Gastroesophageal sphincter (tissue), 4 donors: ENCODE measurements at regions not wholly inside any gene's neighbourhood (a gene's known extent, or its start where the extent isn't known, plus 50 kb on each side); places are given as distances from the start of the nearest gene placed in this dataset.

ENCODE experiments used
- ATAC-seq: fragments of 150-250 bp; one replicate; pipeline ENCODE4 v1.9.1; 2016; ENCODE audit warnings: mild to moderate bottlenecking, moderate library complexity
- H3K27ac ChIP-seq, 4 donors: fragments of 200-600 bp; sonication (generic) in 3 of 4; 1 replicate in 3 of 4; 2 replicates in 1 of 4; pipeline ENCODE4 v1.5.1; 2016 to 2019
- H3K27me3 ChIP-seq: fragments of 200-600 bp; sonication (generic); one replicate; pipeline ENCODE4 v1.5.1; 2019
- H3K36me3 ChIP-seq, 2 donors: fragments of 200-600 bp; sonication (generic); one replicate each; pipeline ENCODE4 v1.5.1; 2019; ENCODE audit warnings: control low read depth in 1 of 2
- H3K4me1 ChIP-seq, 3 donors: fragments of 200-600 bp; sonication (generic); 1 replicate in 2 of 3; 2 replicates in 1 of 3; pipeline ENCODE4 v1.5.1; 2016 to 2019; ENCODE audit warnings: control low read depth in 2 of 3
- H3K4me3 ChIP-seq, 2 donors: fragments of 200-600 bp; sonication (generic); one replicate each; pipeline ENCODE4 v1.5.1; 2019; ENCODE audit warnings: mild to moderate bottlenecking in 1 of 2, moderate library complexity in 1 of 2
- H3K9me3 ChIP-seq, 3 donors: fragments of 200-600 bp; sonication (generic); one replicate each; pipeline ENCODE4 v1.5.1; 2017 to 2019; ENCODE audit warnings: control low read depth in 2 of 3
- CTCF ChIP-seq, 4 experiments: fragments of 200-600 bp in 2 of 4; fragments of 450-650 bp in 2 of 4; sonication (generic) in 1 of 4; IDR thresholded peaks; one replicate each; pipeline ENCODE4 v1.5.1; 2017 to 2019; ENCODE audit warnings: antibody characterized with exemption in 4 of 4, mild to moderate bottlenecking in 2 of 4, moderate library complexity in 2 of 4
- EP300 ChIP-seq: sonication (generic); formaldehyde crosslinking; IDR thresholded peaks from one replicate; pipeline ENCODE4 v1.6.1; 2017; ENCODE audit warnings: antibody characterized with exemption, mild to moderate bottlenecking
- POLR2A ChIP-seq, 2 donors: fragments of 450-650 bp; IDR thresholded peaks; one replicate each; pipeline ENCODE4 v1.6.1; 2017; ENCODE audit warnings: antibody characterized with exemption in 2 of 2, mild to moderate bottlenecking in 2 of 2, moderate library complexity in 1 of 2
- POLR2AphosphoS5 ChIP-seq: sonication (generic); formaldehyde crosslinking; IDR thresholded peaks from one replicate; pipeline ENCODE4 v1.6.1; 2017; ENCODE audit warnings: antibody characterized with exemption
- WGBS, 2 donors: methylation state at CpG; one replicate each; pipeline ENCODE4 v1.1.5; 2018; ENCODE audit warnings: low coverage in 1 of 2; 5-methylcytosine and 5-hydroxymethylcytosine counted together

- ATAC-seq = no peak
- H3K4me1 ChIP-seq = no peaks in the 10 kb centered on the region
- H3K4me3 ChIP-seq = no peak overlapping the region
- peaks cover 10% of the 10 kb centered on the region for H3K27me3 ChIP-seq
- 51 to 67% methylated on average over 7 of the region's 7 CpGs for WGBS, 2 donors
- no peak overlapping the region for H3K27ac ChIP-seq
- no peak for TF ChIP-seq POLR2AphosphoS5
- TF ChIP-seq CTCF (IDR thresholded peaks at IDR 0.05) = no peak
- no peak for TF ChIP-seq POLR2A (IDR thresholded peaks at IDR 0.05)
- TF ChIP-seq EP300 = no peak
- H3K9me3 ChIP-seq = peaks cover 0 to 8% (median 0%) of the 10 kb centered on the region in 3 donors
- H3K36me3 ChIP-seq = no peaks in the 10 kb centered on the region
These were observed 168.2 kb upstream of the TMEM132C start for GRCh38 chr12:128098730-128099129.

GRCh38 chr12:128103152-128103551 is 163.8 kb upstream of the TMEM132C start:
- peaks cover 4% of the 10 kb centered on the region for H3K27me3 ChIP-seq
- no peaks in the 10 kb centered on the region for H3K36me3 ChIP-seq
- no peaks in the 10 kb centered on the region for H3K4me1 ChIP-seq
- H3K27ac ChIP-seq = no peak overlapping the region
- H3K9me3 ChIP-seq = peaks cover 0 to 8% (median 0%) of the 10 kb centered on the region in 3 donors
- ATAC-seq = no peak
- TF ChIP-seq POLR2A (IDR thresholded peaks at IDR 0.05) = no peak
- no peak for TF ChIP-seq EP300
- TF ChIP-seq CTCF (IDR thresholded peaks at IDR 0.05) = no peak
- TF ChIP-seq POLR2AphosphoS5 = no peak
- no peak overlapping the region for H3K4me3 ChIP-seq
- 73 to 88% methylated on average over 6 of the region's 6 CpGs for WGBS, 2 donors

- H3K36me3 ChIP-seq = no peaks in the 10 kb centered on the region
- TF ChIP-seq POLR2AphosphoS5 (no peak), CTCF (IDR thresholded peaks at IDR 0.05) (no peak), EP300 (no peak), POLR2A (IDR thresholded peaks at IDR 0.05) (no peak)
- ATAC-seq = no peak
- 86 to 88% methylated on average over 6 to 10 of the region's 10 CpGs for WGBS, 2 donors
- no peaks in the 10 kb centered on the region for H3K9me3 ChIP-seq
- no peak overlapping the region for H3K4me3 ChIP-seq
- peaks cover 4% of the 10 kb centered on the region for H3K27me3 ChIP-seq
- H3K4me1 ChIP-seq = no peaks in the 10 kb centered on the region
- no peak overlapping the region for H3K27ac ChIP-seq
These were observed 157.7 kb upstream of the TMEM132C start for GRCh38 chr12:128109236-128109635.

- WGBS, 2 donors = 72 to 81% methylated on average over 7 to 8 of the region's 12 CpGs
- no peak for ATAC-seq
- Histone ChIP-seq H3K36me3 (no peaks in the 10 kb centered on the region), H3K9me3 (no peaks in the 10 kb centered on the region), H3K27ac (no peak overlapping the region), H3K27me3 (peaks cover under 1% of the 10 kb centered on the region), H3K4me1 (no peaks in the 10 kb centered on the region), H3K4me3 (no peak overlapping the region)
- no peak for TF ChIP-seq POLR2AphosphoS5
- no peak for TF ChIP-seq CTCF (IDR thresholded peaks at IDR 0.05)
- TF ChIP-seq POLR2A (IDR thresholded peaks at IDR 0.05) = no peak
- no peak for TF ChIP-seq EP300
These were observed 157.3 kb upstream of the TMEM132C start for GRCh38 chr12:128109636-128110035.

GRCh38 chr12:128111333-128111732 is 155.6 kb upstream of the TMEM132C start:
- 64 to 83% methylated on average over 1 to 3 of the region's 9 CpGs for WGBS, 2 donors

More at GRCh38 chr12:128111333-128111732, 155.6 kb upstream of the TMEM132C start:
- no peak for ATAC-seq
- H3K27ac ChIP-seq = no peak overlapping the region
- H3K4me1 ChIP-seq = no peaks in the 10 kb centered on the region
- no peaks in the 10 kb centered on the region for H3K36me3 ChIP-seq
- no peak overlapping the region for H3K4me3 ChIP-seq
- TF ChIP-seq POLR2A (IDR thresholded peaks at IDR 0.05) (no peak), POLR2AphosphoS5 (no peak), CTCF (IDR thresholded peaks at IDR 0.05) (no peak), EP300 (no peak)
- H3K27me3 ChIP-seq = peaks cover 5% of the 10 kb centered on the region
- no peaks in the 10 kb centered on the region for H3K9me3 ChIP-seq
